OCI-LY7 (cell line): ENCODE measurements at regions not wholly inside any gene's neighbourhood (a gene's known extent, or its start where the extent isn't known, plus 50 kb on each side); places are given as distances from the start of the nearest gene placed in this dataset.

Source experiments
- BruUV-seq: library from RNA; stranded (reverse); fragments of 400-500 nt; replicated peaks from 2 replicates; lab custom pipeline; 2021; lab: Mats Ljungman, UMichigan
- CTCF ChIA-PET: fragments of 300-600 bp; sonication (Branson Sonifier 250); formaldehyde crosslinking; loops from one replicate; lab custom pipeline; 2022; ENCODE audit warnings: antibody characterized with exemption; ENCODE audit not compliant: unreplicated experiment; lab: Charles Lee
- POLR2A ChIA-PET: fragments of 300-600 bp; sonication (Branson Sonifier 250); formaldehyde crosslinking; loops from one replicate; lab custom pipeline; 2022; ENCODE audit warnings: antibody characterized with exemption; lab: Charles Lee
- DNase-seq: peaks from one replicate; pipeline ENCODE4 v3.0.0-alpha.2; 2015; ENCODE audit warnings: low spot score
- H2AFZ ChIP-seq: fragments of 200-600 bp; sonication (generic), shearing (Covaris generic); 2 replicates; pipeline ENCODE4 v1.6.1; 2014; ENCODE audit warnings: mild to moderate bottlenecking, antibody characterized with exemption, low read length, moderate library complexity
- H3K27ac ChIP-seq: fragments of 200-600 bp; sonication (generic); 2 replicates; pipeline ENCODE4 v1.5.1; 2014; ENCODE audit warnings: mixed run types, low read depth, mild to moderate bottlenecking, moderate library complexity, low read length, inconsistent platforms; ENCODE audit not compliant: poor library complexity, severe bottlenecking
- H3K36me3 ChIP-seq: fragments of 200-600 bp; sonication (generic); 2 replicates; pipeline ENCODE4 v1.6.1; 2014; ENCODE audit warnings: mild to moderate bottlenecking, antibody characterized with exemption, low read length, moderate library complexity, mixed read lengths; ENCODE audit not compliant: insufficient read depth
- H3K4me1 ChIP-seq: fragments of 200-600 bp; sonication (generic); 2 replicates; pipeline ENCODE4 v1.5.1; 2014; ENCODE audit warnings: mild to moderate bottlenecking, low read length; ENCODE audit not compliant: insufficient read depth, poor library complexity, severe bottlenecking
- H3K4me2 ChIP-seq: fragments of 200-600 bp; sonication (generic); 2 replicates; pipeline ENCODE4 v1.6.1; 2014; ENCODE audit warnings: mild to moderate bottlenecking, low read length
- H3K4me3 ChIP-seq: fragments of 200-600 bp; sonication (generic); 2 replicates; pipeline ENCODE4 v1.5.1; 2014; ENCODE audit warnings: mild to moderate bottlenecking, low read depth, low read length; ENCODE audit not compliant: poor library complexity, severe bottlenecking
- H3K79me2 ChIP-seq: fragments of 200-600 bp; sonication (generic); 2 replicates; pipeline ENCODE4 v1.6.1; 2016; ENCODE audit warnings: low read depth, mild to moderate bottlenecking, low read length, moderate library complexity, mixed read lengths; ENCODE audit not compliant: insufficient read depth
- H3K9me2 ChIP-seq: fragments of 200-600 bp; sonication (generic); 2 replicates; pipeline ENCODE4 v1.6.1; 2016; ENCODE audit warnings: mild to moderate bottlenecking, low read length, mixed read lengths; ENCODE audit not compliant: insufficient read depth
- H3K9me3 ChIP-seq: fragments of 200-600 bp; sonication (generic); 2 replicates; pipeline ENCODE4 v1.6.1; 2014; ENCODE audit warnings: mild to moderate bottlenecking, mixed run types, low read length, mixed read lengths
- H4K20me1 ChIP-seq: fragments of 200-600 bp; sonication (generic); 2 replicates; pipeline ENCODE4 v1.6.1; 2014; ENCODE audit warnings: mild to moderate bottlenecking, antibody characterized with exemption, low read length, moderate library complexity, mixed read lengths; ENCODE audit not compliant: insufficient read depth
- CTCF ChIP-seq: fragments of 200-600 bp; sonication (generic); conservative IDR thresholded peaks from 2 replicates; pipeline ENCODE4 v1.5.1; 2014; ENCODE audit warnings: mild to moderate bottlenecking, antibody characterized with exemption, low read length, moderate library complexity, mixed read lengths
- EZH2phosphoT487 ChIP-seq: fragments of 200-600 bp; sonication (generic); IDR thresholded peaks from 2 replicates; pipeline ENCODE4 v1.6.1; 2018; ENCODE audit warnings: low read depth, borderline replicate concordance, mild to moderate bottlenecking, mixed run types, antibody characterized with exemption, low read length, moderate library complexity, mixed read lengths
- intact Hi-C: fragments of 100-400 bp; cut with micrococcal nuclease; formaldehyde crosslinking; loops from one replicate; pipeline ENCODE4 v1.10.0; 2022; ENCODE audit not compliant: unreplicated experiment

DNA sequence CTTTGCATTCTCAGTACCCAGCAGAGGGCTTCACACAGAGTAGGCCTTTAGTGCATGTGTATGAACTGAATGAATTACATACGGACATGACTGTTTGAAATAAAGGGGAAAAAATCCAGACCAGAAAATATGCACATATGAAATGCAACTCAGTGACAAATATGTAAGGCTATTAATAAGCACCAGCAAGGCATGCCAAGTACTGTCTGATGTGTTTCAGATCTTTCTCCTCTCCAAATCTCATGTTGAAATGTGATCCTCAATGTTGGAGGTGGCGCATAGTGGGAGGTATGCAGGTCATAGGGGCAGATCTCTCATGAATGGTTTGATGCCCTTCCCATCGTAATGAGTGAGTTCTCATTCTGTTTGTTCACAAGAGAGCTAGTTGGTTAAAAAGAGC, 87.3 kb upstream of the TOMM7 start:
- BruUV-seq, result no TSS peak
- ChIA-PET POLR2A (no interaction called here), CTCF (no interaction called here)
- TF ChIP-seq EZH2phosphoT487 (no peak), CTCF (no peak)
- Histone ChIP-seq H3K9me3 (no peaks in the 10 kb centered on the region), H3K4me3 (no peak overlapping the region), H3K4me1 (no peaks in the 10 kb centered on the region), H2AFZ (no peak overlapping the region), H3K79me2 (no peaks in the 10 kb centered on the region), H3K27ac (no peak overlapping the region), H3K4me2 (no peak overlapping the region), H3K9me2 (no peaks in the 10 kb centered on the region; the same call in 1 of the 2 replicates), H4K20me1 (no peaks in the 10 kb centered on the region), H3K36me3 (no peaks in the 10 kb centered on the region)
- no peak for DNase-seq
- intact Hi-C loops, result no loop called here

DNA sequence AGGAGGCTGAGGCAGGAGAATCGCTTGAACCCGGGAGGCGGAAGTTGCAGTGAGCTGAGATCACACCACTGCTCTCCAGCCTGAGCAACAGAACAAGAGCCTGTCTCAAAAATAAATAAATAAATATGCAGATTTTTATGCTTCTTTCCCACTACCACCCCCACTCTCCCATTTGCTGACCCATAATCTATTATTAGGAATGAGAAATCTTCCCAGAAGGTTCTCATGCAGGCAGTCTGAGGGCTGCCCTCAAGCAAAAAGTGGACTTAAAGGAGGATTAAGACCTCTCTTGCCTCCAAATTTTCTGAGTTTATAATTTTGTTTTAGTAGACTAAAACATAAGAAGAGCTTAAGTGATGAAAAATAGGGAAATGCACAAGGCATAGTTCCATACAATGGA, 85.2 kb upstream of the TOMM7 start:
- Histone ChIP-seq H3K4me2 (no peak overlapping the region), H2AFZ (no peak overlapping the region), H3K4me1 (no peaks in the 10 kb centered on the region), H3K27ac (no peak overlapping the region), H3K9me2 (no peaks in the 10 kb centered on the region; the same call in 1 of the 2 replicates), H3K79me2 (no peaks in the 10 kb centered on the region), H3K9me3 (no peaks in the 10 kb centered on the region), H3K36me3 (no peaks in the 10 kb centered on the region), H4K20me1 (no peaks in the 10 kb centered on the region), H3K4me3 (no peak overlapping the region)
- intact Hi-C loops, result no loop called here
- DNase-seq, result no peak
- TF ChIP-seq CTCF, result no peak
- TF ChIP-seq EZH2phosphoT487, result no peak
- BruUV-seq, result no TSS peak
- ChIA-PET CTCF (no interaction called here), POLR2A (interaction anchor here (0.7 kb wide), 1 partner anchor 22 kb away, joined by 4 read pairs; no protein-coding TSS in a partner anchor)

- no peak overlapping the region for H3K4me2 ChIP-seq
- no peak overlapping the region for H3K27ac ChIP-seq
- H4K20me1 ChIP-seq, result no peaks in the 10 kb centered on the region
- CTCF ChIA-PET, result no interaction called here
- no TSS peak for BruUV-seq
- H3K36me3 ChIP-seq, result no peaks in the 10 kb centered on the region
- intact Hi-C loops, result no loop called here
- no peaks in the 10 kb centered on the region for H3K9me2 ChIP-seq
- H3K79me2 ChIP-seq, result no peaks in the 10 kb centered on the region
- H2AFZ ChIP-seq, result no peak overlapping the region
- H3K9me3 ChIP-seq, result no peaks in the 10 kb centered on the region
- TF ChIP-seq CTCF (no peak), EZH2phosphoT487 (no peak)
- H3K4me3 ChIP-seq, result no peak overlapping the region
- POLR2A ChIA-PET, result interaction anchor here (0.9 kb wide), 1 partner anchor 8 kb away, joined by 4 read pairs; no protein-coding TSS in a partner anchor
- DNase-seq, result no peak
- no peaks in the 10 kb centered on the region for H3K4me1 ChIP-seq
These were observed 78.1 kb upstream of the TOMM7 start for GRCh38 chr7:22900784-22901183.
